HK-2 (cell line): ENCODE measurements at regions not wholly inside any gene's neighbourhood (a gene's known extent, or its start where the extent isn't known, plus 50 kb on each side); places are given as distances from the start of the nearest gene placed in this dataset.

Experiments used
- DNase-seq: peaks from one replicate; pipeline ENCODE4 v3.0.0-alpha.2; 2018; ENCODE audit not compliant: unreplicated experiment

GRCh38 chr9:27625751-27626150, 52.5 kb upstream of the C9orf72 start:
- no peak for DNase-seq

- DNase-seq, result no peak
Observed at GRCh38 chr9:27626244-27627187, 53.2 kb upstream of the C9orf72 start.

GRCh38 chr9:27627188-27627564, 53.9 kb upstream of the C9orf72 start:
- no peak for DNase-seq

GRCh38 chr9:27628311-27628710, 55.0 kb upstream of the C9orf72 start:
- no peak for DNase-seq

- DNase-seq, result no peak
Observed at GRCh38 chr9:27629425-27629824, 56.1 kb upstream of the C9orf72 start.

- DNase-seq, result no peak
Observed at GRCh38 chr9:27632254-27632653, 59.0 kb upstream of the C9orf72 start.

- DNase-seq, result no peak
Observed at GRCh38 chr9:27633764-27634163, 60.5 kb upstream of the C9orf72 start.

GRCh38 chr9:27634879-27635278, 61.6 kb upstream of the C9orf72 start:
- DNase-seq, result no peak

GRCh38 chr9:27638716-27639115, 65.4 kb upstream of the C9orf72 start:
- DNase-seq, result no peak

GRCh38 chr9:27645161-27645840, 72.0 kb upstream of the C9orf72 start:
- no peak for DNase-seq

- DNase-seq, result no peak
Observed at GRCh38 chr9:27653246-27653645, 80.0 kb upstream of the C9orf72 start.

- DNase-seq, result no peak
Observed at GRCh38 chr9:27653957-27654356, 80.7 kb upstream of the C9orf72 start.

GRCh38 chr9:27654629-27655285, 81.5 kb upstream of the C9orf72 start:
- DNase-seq, result no peak

- no peak for DNase-seq
Observed at GRCh38 chr9:27655441-27655840, 82.2 kb upstream of the C9orf72 start.

- no peak for DNase-seq
Observed at GRCh38 chr9:27659001-27659400, 85.7 kb upstream of the C9orf72 start.

- no peak for DNase-seq
Observed at GRCh38 chr9:27659571-27659970, 86.3 kb upstream of the C9orf72 start.

- no peak for DNase-seq
Observed at GRCh38 chr9:27660148-27660547, 86.9 kb upstream of the C9orf72 start.

- no peak for DNase-seq
Observed at GRCh38 chr9:27663526-27663925, 90.2 kb upstream of the C9orf72 start.

GRCh38 chr9:27664121-27664779, 91.0 kb upstream of the C9orf72 start:
- no peak for DNase-seq

- no peak for DNase-seq
Observed at GRCh38 chr9:27665136-27665535, 91.9 kb upstream of the C9orf72 start.

GRCh38 chr9:27668280-27668679, 95.0 kb upstream of the C9orf72 start:
- DNase-seq, result no peak

- DNase-seq, result no peak
Observed at GRCh38 chr9:27671636-27672035, 98.4 kb upstream of the C9orf72 start.
